Activated CD8-positive, alpha-beta memory T cell treated with anti-CD3 and anti-CD28 coated beads, Interleukin-2, amount 50 U/mL, for 48 hours (primary cell): ENCODE measurements at regions not wholly inside any gene's neighbourhood (a gene's known extent, or its start where the extent isn't known, plus 50 kb on each side); places are given as distances from the start of the nearest gene placed in this dataset.

Experiments used
- DNase-seq: peaks from one replicate; pipeline ENCODE4 v3.0.0-alpha.2; 2020

- DNase-seq = no peak
Measured at GRCh38 chr15:62446984-62447383, 281.9 kb upstream of the C2CD4B start.

DNA sequence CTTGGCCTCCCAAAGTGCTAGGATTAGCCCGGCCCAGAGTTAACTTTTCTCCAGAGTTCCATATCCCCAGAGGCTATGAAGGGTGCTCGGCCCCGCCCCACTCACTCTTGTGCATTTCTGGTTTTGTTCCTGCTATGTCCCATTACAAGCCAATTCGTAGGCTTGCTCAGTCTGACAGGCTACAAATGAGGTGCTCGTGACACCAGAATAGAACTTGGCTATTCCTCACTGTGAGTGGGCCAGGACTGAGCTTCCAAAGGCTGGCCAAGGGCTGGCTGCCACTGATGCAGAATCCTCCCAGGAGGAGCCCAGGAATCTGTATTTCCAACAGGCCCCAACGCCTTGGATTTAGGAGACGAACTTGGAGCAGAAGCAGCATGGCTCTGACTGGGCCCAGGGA is 282.7 kb upstream of the C2CD4B start:
- DNase-seq = no peak

GRCh38 chr15:62449638-62450037 is 284.6 kb upstream of the C2CD4B start:
- DNase-seq = no peak

GRCh38 chr15:62450061-62450460 is 285.0 kb upstream of the C2CD4B start:
- no peak for DNase-seq

GRCh38 chr15:62452026-62452425 is 286.9 kb upstream of the C2CD4B start:
- no peak for DNase-seq

- DNase-seq = no peak
Measured at GRCh38 chr15:62452667-62453066, 287.6 kb upstream of the C2CD4B start.

GRCh38 chr15:62453375-62453774 is 288.3 kb upstream of the C2CD4B start:
- no peak for DNase-seq

GRCh38 chr15:62453981-62454380 is 288.9 kb upstream of the C2CD4B start:
- DNase-seq = no peak

GRCh38 chr15:62454567-62455172 is 289.6 kb upstream of the C2CD4B start:
- no peak for DNase-seq

GRCh38 chr15:62455441-62455921 is 290.4 kb upstream of the C2CD4B start:
- no peak for DNase-seq

- no peak for DNase-seq
Measured at GRCh38 chr15:62456011-62456920, 291.2 kb upstream of the C2CD4B start.

GRCh38 chr15:62457100-62457499 is 292.0 kb upstream of the C2CD4B start:
- DNase-seq = no peak

- DNase-seq = no peak
Measured at GRCh38 chr15:62459875-62460274, 294.8 kb upstream of the C2CD4B start.

- DNase-seq = no peak
Measured at GRCh38 chr15:62462268-62462667, 297.2 kb upstream of the C2CD4B start.

GRCh38 chr15:62462721-62463120 is 297.6 kb upstream of the C2CD4B start:
- no peak for DNase-seq

DNA sequence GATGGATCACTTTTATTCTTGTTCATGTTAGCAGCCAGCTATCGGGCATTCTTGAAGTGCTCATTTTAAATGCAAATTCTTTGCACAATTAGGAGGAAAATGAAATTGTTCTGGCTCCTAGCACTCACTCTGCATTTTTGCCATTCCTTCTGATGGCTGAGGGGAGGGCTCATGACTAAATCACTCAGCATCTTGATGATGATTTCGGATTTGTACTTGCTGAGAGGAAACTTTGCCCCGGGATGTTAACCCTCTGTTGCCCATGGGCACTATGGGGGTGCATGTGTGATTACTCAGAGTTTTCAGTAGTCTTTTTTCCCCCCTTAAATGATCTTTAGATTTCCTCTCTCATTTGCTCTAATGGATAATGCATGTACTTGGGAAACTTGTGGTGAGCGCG is 299.6 kb upstream of the C2CD4B start:
- DNase-seq = no peak

- no peak for DNase-seq
Measured at GRCh38 chr15:62465173-62465572, 300.1 kb upstream of the C2CD4B start.

DNA sequence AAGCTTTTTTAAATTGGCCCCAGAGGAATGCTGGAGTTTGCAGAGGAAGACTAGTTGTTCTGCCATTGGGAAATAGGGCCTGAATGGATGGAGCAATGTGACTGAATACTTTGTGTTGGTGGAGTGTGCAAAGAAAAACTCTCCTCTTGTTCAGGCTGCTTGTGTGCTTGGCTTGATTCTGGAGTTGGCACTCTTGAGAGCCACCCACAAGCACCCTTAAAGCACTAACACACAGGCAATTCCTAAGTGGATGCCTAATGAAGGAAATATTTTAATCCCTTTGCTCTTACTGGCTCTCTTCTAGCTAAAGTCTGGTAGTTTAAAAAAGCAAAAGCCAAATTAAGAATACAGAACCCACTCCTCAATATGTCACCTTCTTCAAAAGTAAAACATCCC is 304.4 kb upstream of the C2CD4B start:
- DNase-seq = no peak

GRCh38 chr15:62469874-62470688 is 305.0 kb upstream of the C2CD4B start:
- DNase-seq = no peak

- DNase-seq = no peak
Measured at GRCh38 chr15:62472616-62473299, 307.7 kb upstream of the C2CD4B start.

- DNase-seq = no peak
Measured at GRCh38 chr15:62474021-62474770, 309.1 kb upstream of the C2CD4B start.

GRCh38 chr15:62474771-62475124 is 309.7 kb upstream of the C2CD4B start:
- no peak for DNase-seq
